ENCODE measurements at regions not wholly inside any gene's neighbourhood (a gene's known extent, or its start where the extent isn't known, plus 50 kb on each side); places are given as distances from the start of the nearest gene placed in this dataset.

- no peak for DNase-seq
Observed at GRCh38 chr12:130216031-130216430, 53.8 kb downstream of the FZD10 start.

DNA sequence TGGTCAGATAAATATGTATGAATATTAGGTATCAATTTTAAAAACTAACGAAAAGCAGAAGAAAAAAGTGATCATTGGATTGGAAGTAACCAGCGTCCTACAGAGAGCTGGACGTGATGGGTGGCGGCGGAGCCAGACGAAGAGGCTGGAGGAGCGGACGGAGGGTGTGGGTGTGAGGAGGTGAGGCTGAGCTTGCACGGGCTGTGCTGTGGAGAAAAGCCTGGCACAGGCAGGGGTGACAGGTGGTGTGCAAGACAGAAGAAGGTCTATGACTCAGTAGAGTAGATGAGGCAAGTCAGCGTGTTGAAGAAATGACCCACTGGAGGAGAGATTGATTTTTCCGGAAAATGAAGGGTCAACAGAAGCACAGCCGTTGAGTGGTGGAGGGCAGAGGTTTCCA lies 56.4 kb downstream of the FZD10 start:
- no peak for DNase-seq

DNA sequence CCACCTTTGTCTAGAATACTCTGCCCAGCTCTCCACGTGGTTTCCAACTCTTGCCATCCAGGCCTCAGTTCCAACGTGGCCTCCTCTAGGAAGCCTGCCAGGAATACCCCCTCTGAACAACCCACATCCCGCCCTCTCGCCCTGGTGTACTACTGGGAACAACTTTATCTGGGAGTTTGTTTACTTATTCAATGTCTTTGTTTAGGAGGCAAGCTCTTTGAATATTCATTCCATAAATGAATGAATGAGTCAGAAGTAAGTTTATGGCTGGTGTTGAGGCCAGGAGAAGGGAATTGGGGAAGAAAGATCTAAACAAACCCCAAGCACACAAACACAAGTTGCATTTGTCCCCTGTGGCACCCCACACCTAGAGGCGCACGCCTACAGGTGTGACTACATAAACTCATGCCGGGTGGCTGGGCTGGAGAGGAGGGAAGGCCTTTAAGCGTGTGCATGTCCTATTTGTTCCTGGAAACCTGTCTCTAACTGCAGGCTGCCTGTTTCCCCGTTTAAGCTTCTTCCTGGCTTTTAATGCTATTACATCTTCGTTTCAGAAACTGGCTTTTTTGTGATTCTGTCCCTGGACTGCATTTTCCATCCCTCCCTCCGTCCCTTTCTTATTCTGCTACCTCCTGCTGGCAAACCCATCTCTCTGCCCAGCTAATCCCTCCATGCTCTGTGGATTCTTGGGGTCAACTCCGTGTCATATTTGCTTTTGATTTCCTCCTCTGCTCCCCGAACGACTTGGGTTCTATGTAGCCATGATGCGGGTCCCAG lies 57.9 kb downstream of the FZD10 start:
- no peak for DNase-seq

GRCh38 chr12:130220706-130221100 lies 58.4 kb downstream of the FZD10 start:
- DNase-seq: no peak

DNA sequence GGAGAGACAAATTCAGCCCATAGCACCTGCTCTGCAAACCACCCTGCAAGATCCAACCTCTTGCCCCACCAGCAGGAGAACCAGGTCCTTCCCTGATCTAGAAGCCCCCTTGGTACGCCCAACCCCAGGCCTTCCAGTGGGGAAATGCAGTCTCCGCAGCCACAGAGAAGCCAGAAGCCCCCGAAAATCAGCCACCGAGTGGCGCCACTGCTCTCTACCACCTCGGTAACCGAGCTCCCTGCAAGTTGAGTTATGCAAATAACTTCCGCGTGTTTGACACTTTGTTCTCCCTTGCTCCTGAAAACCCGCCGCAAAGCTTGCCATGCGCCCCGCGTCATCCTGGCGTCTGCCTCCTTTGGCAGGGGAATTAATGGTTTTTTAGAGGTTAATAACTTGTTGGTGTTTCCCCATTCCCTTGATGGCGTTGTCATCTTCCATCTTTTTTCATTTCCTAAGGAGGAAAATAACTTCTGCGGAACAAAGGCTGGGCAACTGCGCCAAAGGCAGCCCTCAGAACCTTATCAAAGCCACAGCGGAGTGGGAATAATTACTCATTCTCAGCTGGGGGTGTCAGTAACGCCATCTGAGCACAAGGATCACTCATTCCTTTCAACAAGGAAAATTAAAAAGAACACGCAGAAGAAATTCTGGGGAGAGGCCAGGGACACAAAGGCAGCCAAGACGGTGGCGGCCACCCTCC lies 60.4 kb downstream of the FZD10 start:
- DNase-seq: no peak

DNA sequence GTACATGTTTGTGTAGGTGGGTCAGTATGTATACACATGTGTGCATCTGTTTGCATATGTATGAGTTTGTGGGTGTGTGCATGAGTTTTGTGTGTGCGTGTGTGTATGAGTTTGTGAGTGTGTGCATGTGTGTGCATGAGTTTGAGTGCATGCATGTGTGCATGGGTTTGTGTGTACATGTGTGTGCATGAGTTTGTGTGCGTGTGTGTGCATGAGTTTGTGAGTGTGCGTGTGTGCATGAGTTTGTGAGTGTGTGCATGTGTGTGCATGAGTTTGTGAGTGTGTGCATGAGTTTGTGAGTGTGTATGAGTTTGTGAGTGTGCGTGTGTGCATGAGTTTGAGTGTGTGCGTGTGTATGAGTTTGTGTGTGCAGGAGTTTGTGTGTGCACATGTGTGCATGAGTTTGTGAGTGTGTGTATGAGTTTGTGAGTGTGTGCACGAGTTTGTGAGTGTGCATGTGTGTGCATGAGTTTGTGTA lies 61.5 kb downstream of the FZD10 start:
- DNase-seq: no peak

GRCh38 chr12:130224613-130225012 lies 62.3 kb downstream of the FZD10 start:
- DNase-seq: no peak

DNA sequence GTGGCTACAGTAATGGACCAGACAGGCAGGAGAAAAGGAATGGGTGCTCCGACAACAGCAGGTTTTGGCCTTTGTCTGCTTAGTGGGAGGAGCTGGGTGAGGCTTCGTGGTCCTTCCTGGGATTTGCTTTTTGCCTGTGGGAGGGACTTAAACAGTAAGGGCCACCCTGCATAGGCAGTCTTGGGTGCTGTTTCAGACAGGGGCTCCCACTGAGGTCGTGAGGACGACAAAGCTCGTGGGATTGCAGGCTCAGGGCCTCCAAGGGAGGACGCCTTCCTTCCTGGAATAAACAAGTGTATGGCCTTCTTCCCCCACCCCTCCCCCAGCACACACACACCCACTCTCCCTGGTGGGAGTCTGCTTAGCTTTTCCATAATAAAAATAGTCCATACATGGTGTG lies 63.1 kb downstream of the FZD10 start:
- no peak for DNase-seq

- no peak for DNase-seq
Observed at GRCh38 chr12:130226126-130226525, 63.9 kb downstream of the FZD10 start.

- no peak for DNase-seq
Observed at GRCh38 chr12:130226771-130227170, 64.5 kb downstream of the FZD10 start.

DNA sequence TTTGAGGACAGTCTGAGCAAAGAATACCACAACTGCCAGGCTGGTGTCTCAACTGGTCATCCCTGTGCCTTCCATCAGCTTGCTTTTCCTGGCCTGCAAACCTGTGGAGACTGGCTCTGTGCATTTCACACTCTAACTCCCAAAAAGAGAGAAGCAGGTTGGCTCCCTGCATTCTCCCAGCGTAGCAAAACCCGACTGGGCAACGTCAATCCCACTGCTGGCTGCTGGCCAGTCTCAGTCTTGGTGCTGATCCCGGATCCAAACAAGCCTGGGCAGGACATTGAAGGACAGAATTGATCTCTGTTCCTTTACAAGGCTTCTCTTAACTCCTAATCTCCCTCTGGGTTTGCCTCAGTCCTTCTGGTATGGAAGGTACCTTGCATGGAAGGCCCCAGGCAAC lies 65.4 kb downstream of the FZD10 start:
- no peak for DNase-seq

DNA sequence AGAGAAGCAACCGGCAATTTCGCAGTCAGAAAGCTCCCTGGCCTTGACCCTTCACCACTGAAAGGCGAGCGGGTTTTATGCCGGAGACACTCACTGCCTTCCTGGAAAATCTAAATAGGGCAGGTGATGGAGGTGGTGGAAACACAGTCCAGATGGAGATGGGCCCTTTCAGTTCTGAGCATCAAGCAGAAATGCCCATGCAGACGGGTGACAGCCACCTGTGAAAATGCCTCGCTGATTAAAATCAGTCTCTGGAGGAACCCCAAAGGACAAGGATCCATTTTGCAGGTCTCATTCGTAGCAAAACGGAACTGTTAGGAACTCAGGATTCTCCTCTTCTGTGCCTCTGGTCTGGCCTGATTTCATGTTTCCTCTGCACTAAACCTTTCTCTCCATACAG lies 74.2 kb downstream of the FZD10 start:
- no peak for DNase-seq

- no peak for DNase-seq
Observed at GRCh38 chr12:130240831-130241590, 78.7 kb downstream of the FZD10 start.

GRCh38 chr12:130242506-130242905 lies 80.2 kb downstream of the FZD10 start:
- DNase-seq: no peak

- DNase-seq: no peak
Observed at GRCh38 chr12:130245251-130245650, 83.0 kb downstream of the FZD10 start.

DNA sequence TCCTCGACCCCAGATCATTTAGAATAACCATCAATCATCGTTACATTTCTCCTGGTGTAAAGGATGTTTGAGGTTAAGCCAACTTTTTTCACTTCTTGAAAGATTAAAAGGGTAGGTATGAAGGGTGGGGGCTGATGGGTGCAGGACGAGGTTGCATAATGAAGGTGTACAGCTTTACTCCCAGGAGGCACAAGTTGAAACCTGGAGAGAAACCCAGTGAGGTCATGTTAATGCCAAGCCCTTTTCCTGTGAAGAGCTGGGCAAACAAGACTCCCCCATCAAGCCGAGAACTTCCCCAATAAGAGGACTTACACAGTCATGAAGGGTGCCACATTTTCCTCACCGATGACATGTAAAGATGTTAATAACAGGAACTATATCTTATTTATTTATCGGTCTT lies 84.3 kb downstream of the FZD10 start:
- DNase-seq: no peak

GRCh38 chr12:130247634-130248237 lies 85.5 kb downstream of the FZD10 start:
- no peak for DNase-seq

DNA sequence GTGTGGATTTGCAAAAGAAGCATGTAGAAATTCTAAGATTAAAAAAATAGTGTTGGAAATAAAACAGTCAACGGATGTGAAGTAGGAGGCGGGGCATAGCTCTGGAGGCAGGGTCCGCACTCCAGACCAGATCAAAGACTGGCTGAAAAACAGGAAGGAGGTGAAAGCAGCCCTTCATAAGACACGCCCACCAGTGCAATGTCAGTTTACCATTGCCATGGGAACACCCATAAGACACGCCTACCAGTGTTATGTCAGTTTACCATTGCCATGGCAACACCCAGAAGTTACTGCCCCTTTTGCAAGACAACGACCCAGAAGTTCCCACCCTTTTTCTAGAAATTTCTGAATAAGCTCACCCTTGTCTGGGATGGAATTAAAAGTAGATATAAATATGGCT lies 87.1 kb downstream of the FZD10 start:
- DNase-seq: no peak

GRCh38 chr12:130251236-130251780 lies 86.4 kb upstream of the PIWIL1 start:
- DNase-seq: no peak

GRCh38 chr12:130253866-130254265 lies 83.8 kb upstream of the PIWIL1 start:
- no peak for DNase-seq

- no peak for DNase-seq
Observed at GRCh38 chr12:130254461-130255276, 83.0 kb upstream of the PIWIL1 start.

GRCh38 chr12:130258863-130259262 lies 78.8 kb upstream of the PIWIL1 start:
- DNase-seq: no peak

Measured in stimulated activated CD4-positive, alpha-beta T cell treated with anti-CD3 and anti-CD28 coated beads, Interleukin-1b, Interleukin-23, amount 100 ng/mL, for 48 hours (primary cell).